AG09309 (cell line): ENCODE measurements at regions not wholly inside any gene's neighbourhood (a gene's known extent, or its start where the extent isn't known, plus 50 kb on each side); places are given as distances from the start of the nearest gene placed in this dataset.

Experiments used
- DNase-seq: peaks from one replicate; pipeline ENCODE4 v3.0.0-alpha.2; 2010; ENCODE audit warnings: low read depth
- H3K4me3 ChIP-seq: 2 replicates; pipeline ENCODE4 v1.5.1; 2011; ENCODE audit warnings: mild to moderate bottlenecking, low read depth, low read length, moderate library complexity; ENCODE audit not compliant: control insufficient read depth
- TF ChIP-seq, protein P1 (sequence below): IDR thresholded peaks from 2 replicates; pipeline ENCODE4 v1.5.1; 2011; ENCODE audit warnings: mild to moderate bottlenecking, low read depth, low read length, inconsistent platforms; ENCODE audit not compliant: insufficient read depth, control insufficient read depth; ENCODE audit errors: missing control alignments

DNA sequence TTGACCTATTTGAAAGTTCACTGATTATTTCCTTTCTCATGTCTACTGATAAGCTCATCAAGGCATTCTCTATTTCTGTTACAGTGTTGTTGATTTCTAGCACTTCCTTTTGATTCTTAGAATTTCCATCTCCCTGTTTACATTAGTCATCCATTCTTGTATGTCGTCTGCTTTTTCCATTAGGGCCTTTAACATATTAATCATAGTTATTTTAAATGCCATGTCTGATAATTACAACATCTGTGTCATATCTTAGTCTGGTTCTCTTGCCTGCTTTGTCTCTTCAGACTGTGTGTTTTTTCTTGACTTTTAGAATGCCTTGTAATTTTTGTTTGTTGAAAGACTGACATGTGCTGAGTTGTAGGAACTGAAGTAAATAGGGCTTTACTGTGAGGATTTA, 602.1 kb downstream of the SOX6 start:
- TF ChIP-seq, protein P1, sequence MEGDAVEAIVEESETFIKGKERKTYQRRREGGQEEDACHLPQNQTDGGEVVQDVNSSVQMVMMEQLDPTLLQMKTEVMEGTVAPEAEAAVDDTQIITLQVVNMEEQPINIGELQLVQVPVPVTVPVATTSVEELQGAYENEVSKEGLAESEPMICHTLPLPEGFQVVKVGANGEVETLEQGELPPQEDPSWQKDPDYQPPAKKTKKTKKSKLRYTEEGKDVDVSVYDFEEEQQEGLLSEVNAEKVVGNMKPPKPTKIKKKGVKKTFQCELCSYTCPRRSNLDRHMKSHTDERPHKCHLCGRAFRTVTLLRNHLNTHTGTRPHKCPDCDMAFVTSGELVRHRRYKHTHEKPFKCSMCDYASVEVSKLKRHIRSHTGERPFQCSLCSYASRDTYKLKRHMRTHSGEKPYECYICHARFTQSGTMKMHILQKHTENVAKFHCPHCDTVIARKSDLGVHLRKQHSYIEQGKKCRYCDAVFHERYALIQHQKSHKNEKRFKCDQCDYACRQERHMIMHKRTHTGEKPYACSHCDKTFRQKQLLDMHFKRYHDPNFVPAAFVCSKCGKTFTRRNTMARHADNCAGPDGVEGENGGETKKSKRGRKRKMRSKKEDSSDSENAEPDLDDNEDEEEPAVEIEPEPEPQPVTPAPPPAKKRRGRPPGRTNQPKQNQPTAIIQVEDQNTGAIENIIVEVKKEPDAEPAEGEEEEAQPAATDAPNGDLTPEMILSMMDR = no peak
- no peak overlapping the region for H3K4me3 ChIP-seq
- DNase-seq = no peak

DNA sequence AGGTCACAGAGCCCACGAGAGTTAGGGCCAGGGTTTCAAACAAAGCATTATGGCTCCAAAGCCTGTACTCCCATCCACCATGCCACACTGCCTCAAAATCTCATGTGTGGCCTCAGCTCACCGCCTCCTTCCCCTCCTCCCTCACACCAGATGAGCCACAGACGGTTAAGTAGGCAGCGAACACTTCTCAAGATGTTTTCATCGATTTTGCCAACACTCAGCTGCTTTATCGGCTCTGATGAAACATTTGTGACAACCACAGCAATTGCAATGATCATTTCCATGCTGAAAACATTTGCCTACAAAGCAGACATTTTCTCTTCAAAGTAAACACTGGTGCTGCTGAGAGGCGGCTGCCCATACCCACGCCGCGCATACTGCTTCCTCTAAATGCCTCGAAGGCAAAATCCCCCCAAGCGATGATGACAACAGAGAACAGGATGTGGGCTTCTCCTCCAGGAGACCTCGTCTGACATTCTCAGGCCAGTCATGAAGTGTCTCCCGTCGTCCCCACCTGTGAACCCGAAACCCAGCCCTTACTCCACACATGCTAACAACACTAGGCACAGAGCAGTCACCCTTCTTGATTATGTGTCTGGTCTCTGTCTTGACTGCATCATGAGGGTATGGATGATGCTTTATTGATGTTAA, 599.2 kb downstream of the SOX6 start:
- H3K4me3 ChIP-seq = no peak overlapping the region
- TF ChIP-seq, protein P1 = no peak
- DNase-seq = no peak

DNA sequence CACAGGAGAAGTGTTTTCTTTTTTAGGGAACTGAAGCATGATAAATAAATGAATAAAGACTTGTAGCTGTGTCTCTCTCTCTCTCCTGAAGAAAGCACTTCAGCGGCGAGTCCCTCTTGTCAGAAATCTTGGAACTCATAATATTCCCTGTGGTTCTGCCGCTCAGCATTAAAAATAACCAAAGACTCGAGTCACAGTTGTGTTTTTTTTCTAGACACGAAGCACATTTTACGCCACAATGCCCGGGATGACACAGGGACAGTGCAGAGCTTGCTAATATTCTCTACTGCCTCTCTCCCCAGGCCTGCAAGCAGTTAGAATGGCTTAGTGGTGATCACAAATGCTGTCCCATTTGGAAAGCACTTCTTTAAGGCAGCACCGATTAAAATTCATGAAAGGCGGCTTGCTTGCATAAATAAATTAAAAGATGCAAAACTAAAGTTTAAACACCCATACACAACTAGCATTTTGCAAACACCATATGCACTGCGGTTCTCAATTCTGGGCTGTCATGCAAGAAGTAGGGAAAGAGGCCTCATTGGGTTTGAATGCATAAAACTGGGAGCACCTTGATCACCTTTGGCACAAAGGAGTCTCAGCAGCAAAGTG, 597.4 kb downstream of the SOX6 start:
- no peak for DNase-seq
- H3K4me3 ChIP-seq = no peak overlapping the region
- TF ChIP-seq, protein P1 = no peak

DNA sequence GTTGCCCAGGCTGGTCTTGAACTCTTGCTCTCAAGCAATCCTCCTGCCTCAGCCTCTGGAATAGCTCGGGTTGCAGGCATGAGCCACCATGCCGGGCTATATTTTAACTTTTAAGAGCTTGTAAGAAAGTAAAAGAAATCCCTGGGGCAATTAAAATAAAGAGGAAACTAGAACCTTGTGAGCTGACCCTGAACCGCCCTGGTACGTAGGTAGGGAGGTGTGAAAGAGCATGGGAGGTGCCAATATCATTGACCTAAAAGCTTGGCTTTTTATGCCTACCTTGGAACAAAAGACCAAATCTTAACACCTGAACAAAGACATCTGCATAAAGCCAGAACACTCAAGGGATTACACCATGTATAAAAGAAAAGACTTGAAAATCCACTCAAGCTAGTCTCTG, 595.1 kb downstream of the SOX6 start:
- TF ChIP-seq, protein P1 = no peak
- no peak for DNase-seq
- no peak overlapping the region for H3K4me3 ChIP-seq

DNA sequence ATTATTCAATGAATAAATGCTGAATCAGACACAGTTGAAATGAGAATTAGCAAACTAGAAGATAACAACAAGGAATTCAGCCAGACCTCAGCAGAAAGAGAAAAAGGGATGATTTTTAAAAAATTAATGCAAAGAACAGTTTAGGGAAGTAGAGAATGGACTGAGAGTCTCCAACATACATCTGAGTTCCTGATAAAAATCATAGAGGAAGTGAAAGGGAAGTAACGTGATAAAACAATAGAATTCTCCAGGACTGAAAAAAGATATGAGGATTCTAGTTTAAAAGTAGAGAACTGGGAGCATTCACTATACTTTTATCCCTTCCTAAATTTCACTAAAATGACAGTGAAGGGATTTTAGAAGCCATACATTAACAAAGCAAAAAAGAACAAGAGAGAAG, 592.0 kb downstream of the SOX6 start:
- no peak for DNase-seq
- TF ChIP-seq, protein P1 = no peak
- H3K4me3 ChIP-seq = no peak overlapping the region

DNA sequence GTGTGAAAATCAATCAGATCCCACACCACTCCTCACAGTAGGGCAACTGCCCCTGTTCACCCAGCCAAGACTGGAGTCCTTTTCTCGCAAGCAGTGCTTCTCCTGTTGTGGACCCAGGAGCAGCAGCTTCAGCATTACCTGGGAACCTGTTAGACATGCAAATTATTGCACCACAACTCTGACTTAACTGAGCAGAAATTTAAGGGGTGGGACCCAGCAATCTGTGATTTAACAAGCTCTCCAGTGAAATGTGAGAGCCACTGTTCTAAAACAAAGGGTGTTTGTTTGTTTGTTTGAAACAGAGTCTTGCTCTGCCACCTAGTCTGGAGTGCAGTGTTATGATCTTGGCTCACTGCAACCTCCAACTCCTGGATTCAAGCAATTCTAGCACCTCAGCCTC, 591.4 kb downstream of the SOX6 start:
- TF ChIP-seq, protein P1 = no peak
- H3K4me3 ChIP-seq = no peak overlapping the region
- no peak for DNase-seq
